Astrocyte (in vitro differentiated cells and primary cell): ENCODE measurements at regions not wholly inside any gene's neighbourhood (a gene's known extent, or its start where the extent isn't known, plus 50 kb on each side); places are given as distances from the start of the nearest gene placed in this dataset.

Source experiments
- DNase-seq: peaks from one replicate; pipeline ENCODE4 v3.0.0-alpha.2; 2010; ENCODE audit warnings: low read depth
- FAIRE-seq: peaks from 2 replicates; lab custom pipeline; 2011; peaks lifted over from hg19 to GRCh38; lab: Jason Lieb, UNC
- H2AFZ ChIP-seq: 2 replicates; pipeline ENCODE4 v1.6.0; 2012; ENCODE audit warnings: low read depth, low read length, inconsistent platforms
- H3K27ac ChIP-seq: 2 replicates; pipeline ENCODE4 v1.5.1; 2011; ENCODE audit warnings: low read depth, low read length, inconsistent platforms
- H3K27me3 ChIP-seq: 2 replicates; pipeline ENCODE4 v1.6.0; 2011; ENCODE audit warnings: low read length, inconsistent platforms; ENCODE audit not compliant: insufficient read depth
- H3K36me3 ChIP-seq: 2 replicates; pipeline ENCODE4 v1.5.1; 2011; ENCODE audit warnings: low read length, inconsistent platforms; ENCODE audit not compliant: insufficient read depth
- H3K4me1 ChIP-seq: 2 replicates; pipeline ENCODE4 v1.5.1; 2011; ENCODE audit warnings: low read length, inconsistent platforms; ENCODE audit not compliant: insufficient read depth
- H3K4me2 ChIP-seq: 2 replicates; pipeline ENCODE4 v1.6.0; 2012; ENCODE audit warnings: low read length, inconsistent platforms
- H3K4me3 ChIP-seq: 2 replicates; pipeline ENCODE4 v1.5.1; 2011; ENCODE audit warnings: low read depth, mild to moderate bottlenecking, low read length, inconsistent platforms; ENCODE audit not compliant: insufficient read depth
- H3K79me2 ChIP-seq: 2 replicates; pipeline ENCODE4 v1.6.0; 2012; ENCODE audit warnings: mild to moderate bottlenecking, low read length, inconsistent platforms; ENCODE audit not compliant: insufficient read depth
- H3K9ac ChIP-seq: 2 replicates; pipeline ENCODE4 v1.6.0; 2012; ENCODE audit warnings: mild to moderate bottlenecking, low read length, inconsistent platforms
- H3K9me3 ChIP-seq: 2 replicates; pipeline ENCODE4 v1.5.1; 2012; ENCODE audit warnings: low read depth, mild to moderate bottlenecking, low read length, inconsistent platforms; ENCODE audit not compliant: insufficient read depth
- H4K20me1 ChIP-seq: 2 replicates; pipeline ENCODE4 v1.6.0; 2012; ENCODE audit warnings: low read length, inconsistent platforms; ENCODE audit not compliant: insufficient read depth
- H3K27ac Mint-ChIP-seq: one replicate; pipeline ENCODE4 v1.8.0; 2021; ENCODE audit warnings: mild to moderate bottlenecking, mixed read lengths; ENCODE audit not compliant: unreplicated experiment
- H3K27me3 Mint-ChIP-seq: one replicate; pipeline ENCODE4 v1.8.0; 2021; ENCODE audit warnings: low read depth, mixed read lengths; ENCODE audit not compliant: unreplicated experiment
- H3K36me3 Mint-ChIP-seq: one replicate; pipeline ENCODE4 v1.8.0; 2021; ENCODE audit warnings: low read depth, mixed read lengths; ENCODE audit not compliant: unreplicated experiment
- H3K4me1 Mint-ChIP-seq: one replicate; pipeline ENCODE4 v1.8.0; 2021; ENCODE audit warnings: low read depth, mixed read lengths; ENCODE audit not compliant: unreplicated experiment
- H3K4me3 Mint-ChIP-seq: one replicate; pipeline ENCODE4 v1.8.0; 2021; ENCODE audit warnings: mild to moderate bottlenecking, moderate library complexity, mixed read lengths; ENCODE audit not compliant: unreplicated experiment
- H3K9me3 Mint-ChIP-seq: one replicate; pipeline ENCODE4 v1.8.0; 2021; ENCODE audit warnings: mild to moderate bottlenecking, mixed read lengths; ENCODE audit not compliant: unreplicated experiment
- EZH2 ChIP-seq: IDR thresholded peaks from 2 replicates; pipeline ENCODE4 v1.6.1; 2012; ENCODE audit warnings: mild to moderate bottlenecking, low read length, inconsistent platforms; ENCODE audit not compliant: insufficient read depth
- TF ChIP-seq, protein P1 (sequence below): IDR thresholded peaks from 2 replicates; pipeline ENCODE4 v1.5.1; 2011; ENCODE audit warnings: low read depth, mild to moderate bottlenecking, inconsistent platforms, low read length, moderate library complexity; ENCODE audit not compliant: insufficient read depth

DNA sequence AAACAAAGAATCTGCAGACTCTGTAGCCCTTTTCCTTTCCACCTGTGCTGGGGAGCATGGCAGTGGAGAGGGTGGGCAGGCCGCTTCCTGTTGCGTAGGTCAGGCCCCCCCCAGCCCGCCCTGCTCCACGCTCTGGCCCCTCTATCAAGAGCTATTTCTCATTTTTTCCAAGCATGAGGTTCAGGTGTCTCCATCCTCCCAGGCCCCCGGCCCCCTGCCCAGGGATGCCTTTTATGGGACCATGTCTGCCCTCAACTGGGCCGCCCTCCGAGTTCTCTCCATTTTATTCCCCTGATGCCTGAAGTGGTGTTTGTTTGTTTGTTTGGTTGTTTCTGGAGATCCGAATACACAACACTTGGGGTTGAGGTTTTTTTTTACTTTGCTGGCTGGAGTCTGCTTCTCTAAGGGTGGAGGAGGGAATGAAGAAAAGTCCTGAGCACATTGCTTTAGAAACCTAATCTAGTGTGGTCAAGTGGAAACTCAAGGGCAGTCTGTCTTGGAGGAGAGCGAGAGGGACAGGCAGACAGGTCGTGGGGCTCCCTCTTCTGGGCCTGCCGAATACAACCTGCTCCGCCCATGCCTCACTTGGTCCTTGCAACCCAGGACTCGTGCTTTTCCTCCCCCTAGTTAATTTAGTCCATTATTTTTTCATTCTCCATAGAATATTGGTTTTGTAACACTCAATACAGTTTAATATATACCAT, 176.5 kb upstream of the LYSMD4 start:
- Histone ChIP-seq H3K4me1 (no peaks in the 10 kb centered on the region), H3K27ac (no peak overlapping the region), H4K20me1 (no peaks in the 10 kb centered on the region), H3K4me3 (no peak overlapping the region), H3K9ac (no peak overlapping the region), H3K9me3 (no peaks in the 10 kb centered on the region), H3K36me3 (no peaks in the 10 kb centered on the region), H3K4me2 (no peak overlapping the region), H2AFZ (no peak overlapping the region), H3K79me2 (no peaks in the 10 kb centered on the region), H3K27me3 (no peaks in the 10 kb centered on the region)
- Mint-ChIP-seq H3K9me3 (no peaks in the 10 kb centered on the region), H3K36me3 (no peaks in the 10 kb centered on the region), H3K4me1 (no peaks in the 10 kb centered on the region), H3K27ac (no peak overlapping the region), H3K4me3 (no peak overlapping the region), H3K27me3 (peaks cover 17% of the 10 kb centered on the region)
- TF ChIP-seq EZH2, result no peak
- TF ChIP-seq, protein P1, sequence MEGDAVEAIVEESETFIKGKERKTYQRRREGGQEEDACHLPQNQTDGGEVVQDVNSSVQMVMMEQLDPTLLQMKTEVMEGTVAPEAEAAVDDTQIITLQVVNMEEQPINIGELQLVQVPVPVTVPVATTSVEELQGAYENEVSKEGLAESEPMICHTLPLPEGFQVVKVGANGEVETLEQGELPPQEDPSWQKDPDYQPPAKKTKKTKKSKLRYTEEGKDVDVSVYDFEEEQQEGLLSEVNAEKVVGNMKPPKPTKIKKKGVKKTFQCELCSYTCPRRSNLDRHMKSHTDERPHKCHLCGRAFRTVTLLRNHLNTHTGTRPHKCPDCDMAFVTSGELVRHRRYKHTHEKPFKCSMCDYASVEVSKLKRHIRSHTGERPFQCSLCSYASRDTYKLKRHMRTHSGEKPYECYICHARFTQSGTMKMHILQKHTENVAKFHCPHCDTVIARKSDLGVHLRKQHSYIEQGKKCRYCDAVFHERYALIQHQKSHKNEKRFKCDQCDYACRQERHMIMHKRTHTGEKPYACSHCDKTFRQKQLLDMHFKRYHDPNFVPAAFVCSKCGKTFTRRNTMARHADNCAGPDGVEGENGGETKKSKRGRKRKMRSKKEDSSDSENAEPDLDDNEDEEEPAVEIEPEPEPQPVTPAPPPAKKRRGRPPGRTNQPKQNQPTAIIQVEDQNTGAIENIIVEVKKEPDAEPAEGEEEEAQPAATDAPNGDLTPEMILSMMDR, result peak; percentile 3
- DNase-seq, result no peak
- no peak for FAIRE-seq

DNA sequence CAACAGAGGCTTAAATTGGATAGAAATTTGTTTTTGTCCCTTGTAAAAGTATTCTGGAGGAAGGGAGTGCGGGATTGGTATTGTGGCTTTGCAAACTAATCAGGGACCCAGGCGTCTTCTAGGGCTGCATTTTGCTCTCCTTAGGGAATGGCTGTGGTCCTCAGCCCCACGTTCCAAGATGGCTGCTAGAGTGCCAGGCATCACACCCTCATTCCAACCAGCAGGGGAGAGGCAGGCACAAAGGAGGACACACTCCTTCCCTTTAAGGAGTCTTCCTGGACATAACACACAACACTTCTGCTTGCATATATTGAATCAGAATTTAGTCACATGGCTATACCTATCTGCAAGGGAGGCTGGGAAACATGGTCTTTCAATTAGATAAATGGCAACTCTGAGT, 174.5 kb upstream of the LYSMD4 start:
- Histone ChIP-seq H3K4me3 (no peak overlapping the region), H3K9me3 (no peaks in the 10 kb centered on the region), H3K4me1 (no peaks in the 10 kb centered on the region), H3K27me3 (no peaks in the 10 kb centered on the region), H3K79me2 (no peaks in the 10 kb centered on the region), H3K36me3 (no peaks in the 10 kb centered on the region), H3K4me2 (no peak overlapping the region), H2AFZ (no peak overlapping the region), H4K20me1 (no peaks in the 10 kb centered on the region), H3K27ac (no peak overlapping the region), H3K9ac (no peak overlapping the region)
- no peaks in the 10 kb centered on the region for H3K36me3 Mint-ChIP-seq
- FAIRE-seq, result no peak
- no peak for DNase-seq
- TF ChIP-seq EZH2, result no peak
- TF ChIP-seq, protein P1, result no peak
- H3K4me1 Mint-ChIP-seq, result no peaks in the 10 kb centered on the region
- no peak overlapping the region for H3K4me3 Mint-ChIP-seq
- H3K27ac Mint-ChIP-seq, result no peak overlapping the region
- peaks cover 16% of the 10 kb centered on the region for H3K27me3 Mint-ChIP-seq
- no peaks in the 10 kb centered on the region for H3K9me3 Mint-ChIP-seq

DNA sequence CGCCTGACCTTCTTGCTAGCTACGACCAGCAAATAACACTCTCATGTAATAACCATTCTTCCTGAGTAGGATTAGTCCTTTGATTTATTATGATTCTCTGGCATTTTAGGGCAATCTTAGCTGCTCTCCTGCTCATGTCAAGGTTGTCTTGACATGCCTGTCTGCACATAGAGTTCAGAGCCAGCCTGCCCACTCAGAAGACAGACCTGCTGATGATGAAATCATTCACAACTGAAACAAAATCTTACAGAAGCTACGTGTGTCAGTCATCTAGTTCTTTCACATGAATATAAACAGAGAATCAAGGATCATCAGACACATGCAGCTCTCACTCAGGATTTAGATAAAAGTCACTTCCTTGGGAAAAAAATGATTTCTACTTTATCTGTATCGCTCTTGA, 173.6 kb upstream of the LYSMD4 start:
- FAIRE-seq (no peak), DNase-seq (no peak)
- H3K79me2 ChIP-seq, result no peaks in the 10 kb centered on the region

More for the DNA sequence above, 173.6 kb upstream of the LYSMD4 start:
- Mint-ChIP-seq H3K4me3 (no peak overlapping the region), H3K4me1 (no peaks in the 10 kb centered on the region), H3K27me3 (peaks cover 11% of the 10 kb centered on the region), H3K27ac (no peak overlapping the region), H3K9me3 (no peaks in the 10 kb centered on the region), H3K36me3 (no peaks in the 10 kb centered on the region)
- H3K4me2 ChIP-seq, result no peak overlapping the region
- no peak overlapping the region for H3K9ac ChIP-seq
- TF ChIP-seq, protein P1, result no peak
- no peak for TF ChIP-seq EZH2
- no peaks in the 10 kb centered on the region for H3K36me3 ChIP-seq
- no peaks in the 10 kb centered on the region for H3K4me1 ChIP-seq
- H4K20me1 ChIP-seq, result no peaks in the 10 kb centered on the region
- H3K27me3 ChIP-seq, result no peaks in the 10 kb centered on the region
- no peak overlapping the region for H3K27ac ChIP-seq
- no peak overlapping the region for H3K4me3 ChIP-seq
- H2AFZ ChIP-seq, result no peak overlapping the region
- no peaks in the 10 kb centered on the region for H3K9me3 ChIP-seq
